ENCODE measurements at regions not wholly inside any gene's neighbourhood (a gene's known extent, or its start where the extent isn't known, plus 50 kb on each side); places are given as distances from the start of the nearest gene placed in this dataset.
A peak's percentile ranks its signal among the peaks of the same experiment; 100 is the strongest.

GRCh38 chr6:48775157-48775556 lies 664.2 kb upstream of the PTCHD4 start:
- TF ChIP-seq GLIS3 (CRISPR knock-in tag; IDR thresholded peaks at IDR 0.05) (no peak), OSR1 (CRISPR knock-in tag; IDR thresholded peaks at IDR 0.05) (no peak), BACH2 (CRISPR knock-in tag; IDR thresholded peaks at IDR 0.05; ENCODE audit: borderline replicate concordance) (no peak), PATZ1 (CRISPR knock-in tag; IDR thresholded peaks at IDR 0.05; ENCODE audit: borderline replicate concordance) (peak; percentile 30; the same call in 1 of the 2 replicates), POU6F1 (CRISPR knock-in tag; IDR thresholded peaks at IDR 0.05; ENCODE audit: borderline replicate concordance, low read depth) (no peak), ZFP30 (CRISPR knock-in tag; IDR thresholded peaks at IDR 0.05) (no peak), ZFP3 (CRISPR knock-in tag; IDR thresholded peaks at IDR 0.05) (no peak), CREB5 (CRISPR knock-in tag; IDR thresholded peaks at IDR 0.05; ENCODE audit: low read depth) (no peak; the same call in 1 of the 2 replicates), PPARA (CRISPR knock-in tag; IDR thresholded peaks at IDR 0.05; ENCODE audit: borderline replicate concordance) (no peak), ESRRG (CRISPR knock-in tag; IDR thresholded peaks at IDR 0.05) (no peak), RARB (CRISPR knock-in tag; IDR thresholded peaks at IDR 0.05) (no peak)
- TF ChIP-seq, protein P1, sequence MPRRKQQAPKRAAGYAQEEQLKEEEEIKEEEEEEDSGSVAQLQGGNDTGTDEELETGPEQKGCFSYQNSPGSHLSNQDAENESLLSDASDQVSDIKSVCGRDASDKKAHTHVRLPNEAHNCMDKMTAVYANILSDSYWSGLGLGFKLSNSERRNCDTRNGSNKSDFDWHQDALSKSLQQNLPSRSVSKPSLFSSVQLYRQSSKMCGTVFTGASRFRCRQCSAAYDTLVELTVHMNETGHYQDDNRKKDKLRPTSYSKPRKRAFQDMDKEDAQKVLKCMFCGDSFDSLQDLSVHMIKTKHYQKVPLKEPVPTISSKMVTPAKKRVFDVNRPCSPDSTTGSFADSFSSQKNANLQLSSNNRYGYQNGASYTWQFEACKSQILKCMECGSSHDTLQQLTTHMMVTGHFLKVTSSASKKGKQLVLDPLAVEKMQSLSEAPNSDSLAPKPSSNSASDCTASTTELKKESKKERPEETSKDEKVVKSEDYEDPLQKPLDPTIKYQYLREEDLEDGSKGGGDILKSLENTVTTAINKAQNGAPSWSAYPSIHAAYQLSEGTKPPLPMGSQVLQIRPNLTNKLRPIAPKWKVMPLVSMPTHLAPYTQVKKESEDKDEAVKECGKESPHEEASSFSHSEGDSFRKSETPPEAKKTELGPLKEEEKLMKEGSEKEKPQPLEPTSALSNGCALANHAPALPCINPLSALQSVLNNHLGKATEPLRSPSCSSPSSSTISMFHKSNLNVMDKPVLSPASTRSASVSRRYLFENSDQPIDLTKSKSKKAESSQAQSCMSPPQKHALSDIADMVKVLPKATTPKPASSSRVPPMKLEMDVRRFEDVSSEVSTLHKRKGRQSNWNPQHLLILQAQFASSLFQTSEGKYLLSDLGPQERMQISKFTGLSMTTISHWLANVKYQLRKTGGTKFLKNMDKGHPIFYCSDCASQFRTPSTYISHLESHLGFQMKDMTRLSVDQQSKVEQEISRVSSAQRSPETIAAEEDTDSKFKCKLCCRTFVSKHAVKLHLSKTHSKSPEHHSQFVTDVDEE (CRISPR knock-in tag; IDR thresholded peaks at IDR 0.05) = no peak

Data from SK-N-SH treated with all-trans-retinoic acid at 6 μM for 48 hours (cell line).